ENCODE measurements at regions not wholly inside any gene's neighbourhood (a gene's known extent, or its start where the extent isn't known, plus 50 kb on each side); places are given as distances from the start of the nearest gene placed in this dataset.

DNA sequence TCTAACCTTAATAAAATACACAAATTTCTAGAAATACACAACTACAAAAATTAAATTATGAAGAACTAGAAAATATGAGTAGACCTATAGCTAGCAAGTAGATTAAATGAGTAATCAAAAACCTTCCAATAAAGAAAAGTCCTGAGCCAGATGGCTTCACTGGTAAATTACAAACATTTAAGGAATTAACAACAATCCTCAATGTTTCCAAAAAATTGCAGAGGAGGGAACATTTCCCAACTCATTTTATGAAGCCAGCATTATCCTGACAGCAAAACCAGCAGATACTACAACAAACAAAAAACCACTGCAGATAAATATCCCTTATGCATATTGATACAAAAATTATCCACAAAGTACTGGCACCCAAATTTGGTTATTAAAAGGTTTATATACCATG lies 230.9 kb downstream of the COG6 start:
- no peaks in the 10 kb centered on the region for H3K36me3 Mint-ChIP-seq (ENCODE audit: insufficient read depth)
- DNase-seq (ENCODE audit: low spot score in 2 of 2) (no peak), ATAC-seq (replicated peaks; ENCODE audit: extremely low read depth, poor library complexity, severe bottlenecking) (no peak)
- peaks cover 49% of the 10 kb centered on the region for H3K27me3 Mint-ChIP-seq
- no peak overlapping the region for H3K4me3 Mint-ChIP-seq
- no peaks in the 10 kb centered on the region for H3K4me1 Mint-ChIP-seq
- no peak overlapping the region for H3K27ac Mint-ChIP-seq (ENCODE audit: low read depth)
- peaks cover 17% of the 10 kb centered on the region for H3K9me3 Mint-ChIP-seq

DNA sequence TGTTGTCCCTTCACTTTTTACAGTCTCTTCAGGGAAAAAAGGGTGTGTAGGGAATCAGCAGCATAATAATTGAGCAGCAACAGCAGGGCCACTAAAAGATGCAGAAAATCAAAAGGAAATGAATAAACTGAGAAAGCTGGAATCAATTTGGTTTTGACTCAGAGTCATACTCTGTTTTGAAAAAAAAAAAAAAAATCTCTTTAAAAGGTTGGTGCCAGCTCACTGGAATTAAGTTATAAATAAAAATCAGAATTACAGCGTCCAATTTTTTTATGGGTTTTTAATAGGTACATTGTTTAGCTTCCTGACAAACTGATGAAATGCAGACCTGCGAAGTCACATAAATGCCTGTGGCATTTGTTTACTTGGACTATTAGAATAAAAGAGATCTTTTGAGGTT lies 231.9 kb downstream of the COG6 start:
- ATAC-seq (replicated peaks; ENCODE audit: extremely low read depth, poor library complexity, severe bottlenecking): no peak
- Mint-ChIP-seq H3K9me3 (peaks cover 12% of the 10 kb centered on the region), H3K4me3 (no peak overlapping the region), H3K4me1 (peaks cover under 1% of the 10 kb centered on the region), H3K36me3 (ENCODE audit: insufficient read depth) (no peaks in the 10 kb centered on the region), H3K27ac (ENCODE audit: low read depth) (no peak overlapping the region), H3K27me3 (peaks cover 43% of the 10 kb centered on the region)
- DNase-seq (ENCODE audit: low spot score in 2 of 2): no peak

DNA sequence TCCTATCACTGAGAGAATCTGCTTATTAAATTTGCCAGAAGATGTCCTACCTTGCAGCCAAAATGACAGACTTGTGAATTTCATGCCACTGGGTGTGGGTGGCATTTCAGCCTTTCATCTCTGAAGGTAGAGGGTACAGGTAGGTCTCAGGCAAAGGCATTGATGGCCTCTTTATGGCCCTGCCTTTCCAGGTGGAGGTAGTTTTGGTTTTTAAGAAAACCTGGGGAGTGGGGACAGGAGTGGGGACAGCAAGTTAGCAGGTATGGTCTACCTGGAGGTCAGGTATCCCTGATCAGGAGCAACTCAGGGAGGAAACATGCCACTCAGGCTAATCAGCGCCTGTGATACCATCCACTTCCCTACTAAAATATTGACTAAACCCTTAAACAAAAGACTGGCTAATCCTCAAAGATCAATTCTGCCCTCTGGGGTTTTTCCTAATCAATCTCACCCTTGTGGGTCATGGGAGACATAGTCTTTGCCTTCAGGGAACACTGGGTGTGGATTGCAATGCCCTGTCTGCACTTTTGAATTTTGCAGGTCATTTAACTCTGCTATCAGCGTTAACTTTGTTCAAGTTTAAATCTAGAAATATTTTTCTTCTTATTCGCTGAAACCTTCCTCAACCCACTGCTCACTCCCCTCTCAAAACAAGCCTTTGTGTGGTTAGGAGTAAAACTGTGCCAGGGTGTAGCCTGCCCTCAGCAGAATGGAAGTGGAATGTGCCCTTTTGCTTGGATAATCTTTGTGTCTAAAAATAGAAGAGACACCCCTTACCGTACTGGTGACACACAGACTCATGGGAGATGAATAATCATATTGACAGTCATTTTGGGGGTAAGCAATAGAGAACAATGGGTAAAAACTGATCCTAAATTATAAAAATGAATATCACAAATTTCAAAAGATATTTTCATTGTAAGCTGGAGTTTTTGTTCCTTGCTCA lies 233.7 kb downstream of the COG6 start:
- DNase-seq (ENCODE audit: low spot score in 2 of 2) (no peak), ATAC-seq (replicated peaks; ENCODE audit: extremely low read depth, poor library complexity, severe bottlenecking) (no peak)
- peaks cover 2% of the 10 kb centered on the region for H3K36me3 Mint-ChIP-seq (ENCODE audit: insufficient read depth)
- peaks cover 6% of the 10 kb centered on the region for H3K4me1 Mint-ChIP-seq
- H3K9me3 Mint-ChIP-seq: peaks cover 3% of the 10 kb centered on the region
- peaks cover 59% of the 10 kb centered on the region for H3K27me3 Mint-ChIP-seq
- no peak overlapping the region for H3K4me3 Mint-ChIP-seq
- no peak overlapping the region for H3K27ac Mint-ChIP-seq (ENCODE audit: low read depth)

DNA sequence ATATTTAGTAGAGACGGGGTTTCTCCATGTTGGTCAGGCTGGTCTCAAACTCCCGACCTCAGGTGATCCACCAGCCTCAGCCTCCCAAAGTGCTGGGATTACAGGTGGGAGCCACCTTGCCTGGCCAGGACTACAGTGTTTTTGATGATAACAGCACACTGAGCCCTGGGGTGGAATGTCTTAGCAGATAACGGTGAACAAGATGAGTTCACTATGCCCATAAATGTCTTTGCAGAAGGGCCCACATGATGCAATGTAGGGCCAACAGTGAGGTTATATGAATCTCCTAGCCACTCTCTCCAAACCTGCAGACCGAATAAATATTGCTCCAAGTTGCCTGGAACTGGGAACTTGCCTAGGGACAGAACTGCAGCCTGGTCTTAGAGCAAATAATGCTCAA lies 235.1 kb downstream of the COG6 start:
- ATAC-seq (replicated peaks; ENCODE audit: extremely low read depth, poor library complexity, severe bottlenecking) (no peak), DNase-seq (ENCODE audit: low spot score in 2 of 2) (no peak)
- H3K36me3 Mint-ChIP-seq (ENCODE audit: insufficient read depth): peaks cover 2% of the 10 kb centered on the region
- peaks cover 6% of the 10 kb centered on the region for H3K4me1 Mint-ChIP-seq
- peaks cover 68% of the 10 kb centered on the region for H3K27me3 Mint-ChIP-seq
- no peak overlapping the region for H3K4me3 Mint-ChIP-seq
- H3K9me3 Mint-ChIP-seq: no peaks in the 10 kb centered on the region
- H3K27ac Mint-ChIP-seq (ENCODE audit: low read depth): no peak overlapping the region

DNA sequence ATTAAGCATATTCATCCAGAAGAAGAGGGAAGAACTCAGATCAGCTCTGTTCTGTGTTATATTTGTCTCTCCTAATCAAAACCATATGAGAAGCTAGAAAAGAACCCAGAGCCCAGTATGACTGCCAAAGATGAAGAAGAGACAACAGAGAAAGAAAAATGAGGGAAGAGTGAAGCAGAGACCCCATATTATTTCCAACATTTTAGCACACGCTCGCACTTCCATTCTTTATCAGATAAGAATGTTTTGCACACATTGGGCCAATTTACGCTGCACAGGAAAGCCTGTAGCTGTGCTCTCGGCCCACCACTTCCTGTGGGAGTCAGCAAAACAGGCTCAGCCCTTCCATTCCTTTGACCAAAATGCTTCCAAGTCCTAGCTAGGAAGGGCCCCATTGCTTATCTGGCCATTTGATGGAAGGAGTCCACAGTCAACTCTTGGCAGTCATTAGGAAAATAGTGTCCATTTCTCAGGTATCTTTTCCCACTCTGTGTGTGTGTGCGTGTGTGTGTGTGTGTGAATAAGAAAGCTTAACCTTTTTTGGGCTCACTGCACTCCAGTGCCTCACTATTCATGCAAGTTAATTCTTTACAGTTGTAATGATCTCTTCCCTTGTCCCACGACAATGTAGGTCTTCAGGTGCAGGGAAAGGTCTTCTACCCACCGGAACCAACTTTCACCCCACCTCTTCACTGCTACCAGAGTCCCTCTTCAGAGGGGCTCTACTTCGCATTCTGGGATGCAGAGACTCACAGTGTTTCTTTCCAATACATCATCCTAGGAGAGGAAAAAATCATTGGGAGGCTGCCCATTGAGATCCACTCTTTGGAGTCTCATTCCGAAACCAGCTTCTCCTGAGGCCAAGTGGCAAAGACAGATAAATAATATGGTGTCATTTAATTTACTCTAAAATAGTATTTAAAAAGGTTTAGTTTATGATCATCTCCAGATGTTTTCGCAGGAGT lies 237.5 kb downstream of the COG6 start:
- Mint-ChIP-seq H3K27me3 (peaks cover 76% of the 10 kb centered on the region), H3K36me3 (ENCODE audit: insufficient read depth) (peaks cover 2% of the 10 kb centered on the region), H3K4me3 (no peak overlapping the region), H3K27ac (ENCODE audit: low read depth) (no peak overlapping the region), H3K9me3 (no peaks in the 10 kb centered on the region), H3K4me1 (peaks cover 6% of the 10 kb centered on the region)
- no peak for DNase-seq (ENCODE audit: low spot score in 2 of 2)
- no peak for ATAC-seq (replicated peaks; ENCODE audit: extremely low read depth, poor library complexity, severe bottlenecking)

DNA sequence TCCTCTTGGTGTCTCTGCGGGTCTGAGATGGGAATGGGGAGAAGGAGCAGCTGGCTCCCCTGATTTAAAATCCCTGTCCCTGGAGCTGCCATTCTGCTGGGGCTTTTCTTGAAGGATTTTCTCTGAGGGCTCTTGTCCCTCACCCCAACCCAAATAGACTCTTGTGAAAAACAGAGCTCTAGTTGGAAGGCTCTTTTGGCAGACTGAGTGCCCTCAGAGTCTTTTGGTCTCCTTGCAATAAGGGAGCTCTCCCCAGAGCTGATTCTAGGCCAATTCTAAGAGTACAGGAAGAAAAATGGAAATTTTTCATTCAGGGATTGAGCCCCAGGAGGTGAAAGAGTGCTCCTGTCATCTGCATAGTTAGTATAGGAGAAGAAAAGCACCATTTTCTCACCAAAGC lies 238.3 kb downstream of the COG6 start:
- no peaks in the 10 kb centered on the region for H3K9me3 Mint-ChIP-seq
- H3K27ac Mint-ChIP-seq (ENCODE audit: low read depth): no peak overlapping the region
- peaks cover 69% of the 10 kb centered on the region for H3K27me3 Mint-ChIP-seq
- ATAC-seq (replicated peaks; ENCODE audit: extremely low read depth, poor library complexity, severe bottlenecking) (no peak), DNase-seq (ENCODE audit: low spot score in 2 of 2) (no peak)
- no peak overlapping the region for H3K4me3 Mint-ChIP-seq
- H3K4me1 Mint-ChIP-seq: peaks cover 6% of the 10 kb centered on the region
- peaks cover 2% of the 10 kb centered on the region for H3K36me3 Mint-ChIP-seq (ENCODE audit: insufficient read depth)

DNA sequence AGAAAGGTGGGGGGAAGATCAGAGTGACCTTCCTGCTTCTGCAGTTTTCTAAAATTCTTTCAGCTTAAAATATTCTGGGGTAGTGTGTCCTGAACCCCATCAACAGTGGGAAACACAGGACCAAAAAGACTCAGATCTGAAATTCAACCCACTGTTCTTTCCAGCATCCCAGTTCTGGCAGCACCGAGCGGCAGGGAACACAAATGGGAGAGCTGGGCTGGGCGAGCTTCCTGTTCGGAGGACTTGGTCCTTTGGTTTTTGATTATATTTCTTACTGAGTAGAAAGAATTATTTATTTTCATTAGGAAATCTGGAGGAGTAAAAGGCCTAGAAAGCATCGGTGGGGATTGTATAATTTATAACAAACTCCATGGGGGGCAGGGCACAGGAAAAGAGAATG lies 239.1 kb downstream of the COG6 start:
- peaks cover 2% of the 10 kb centered on the region for H3K36me3 Mint-ChIP-seq (ENCODE audit: insufficient read depth)
- no peak overlapping the region for H3K27ac Mint-ChIP-seq (ENCODE audit: low read depth)
- H3K4me1 Mint-ChIP-seq: peaks cover 6% of the 10 kb centered on the region
- H3K9me3 Mint-ChIP-seq: no peaks in the 10 kb centered on the region
- no peak overlapping the region for H3K4me3 Mint-ChIP-seq
- ATAC-seq (replicated peaks; ENCODE audit: extremely low read depth, poor library complexity, severe bottlenecking): no peak
- no peak for DNase-seq (ENCODE audit: low spot score in 2 of 2)
- H3K27me3 Mint-ChIP-seq: peaks cover 66% of the 10 kb centered on the region

DNA sequence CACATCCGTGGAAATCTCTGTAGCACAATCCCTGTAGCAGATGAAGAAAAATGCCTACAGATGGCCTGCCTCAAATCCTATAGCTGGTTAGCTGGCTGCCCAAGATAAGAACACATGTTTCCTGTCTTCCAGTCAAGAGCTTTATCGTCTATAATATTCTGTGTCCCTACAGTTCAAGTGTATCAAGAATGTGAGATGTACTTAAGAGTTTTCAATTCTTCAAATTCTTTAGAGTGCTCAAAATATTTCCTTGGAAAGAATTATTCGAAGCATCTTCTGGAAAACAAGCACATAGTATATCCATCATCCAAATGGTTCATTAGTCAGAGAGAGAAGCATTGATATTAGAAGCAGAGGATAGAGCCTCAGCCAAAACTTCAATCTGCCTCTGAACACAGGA lies 239.8 kb downstream of the COG6 start:
- Mint-ChIP-seq H3K9me3 (no peaks in the 10 kb centered on the region), H3K27me3 (peaks cover 71% of the 10 kb centered on the region), H3K27ac (ENCODE audit: low read depth) (no peak overlapping the region), H3K4me1 (peaks cover 6% of the 10 kb centered on the region), H3K36me3 (ENCODE audit: insufficient read depth) (peaks cover 2% of the 10 kb centered on the region), H3K4me3 (no peak overlapping the region)
- DNase-seq (ENCODE audit: low spot score in 2 of 2) (no peak), ATAC-seq (replicated peaks; ENCODE audit: extremely low read depth, poor library complexity, severe bottlenecking) (no peak)

DNA sequence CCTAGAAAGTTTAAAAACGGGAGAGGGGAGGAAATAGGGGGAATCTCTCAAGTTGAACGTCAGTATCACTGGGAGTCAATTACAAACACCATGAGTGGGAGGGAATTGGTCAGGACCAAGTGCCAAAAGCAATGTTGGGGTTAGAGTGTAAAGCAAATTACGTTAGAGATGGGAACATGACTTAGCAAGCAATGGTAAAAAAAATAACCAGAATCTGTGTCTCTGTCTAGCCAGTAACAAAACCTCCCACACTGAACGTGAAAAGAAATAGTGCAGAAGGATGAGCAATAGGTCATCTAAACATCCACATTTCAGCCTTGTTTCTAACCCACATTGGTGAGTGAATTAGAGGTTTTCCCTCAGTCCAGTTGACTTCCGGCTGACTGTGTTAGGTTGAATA lies 242.2 kb downstream of the COG6 start:
- H3K4me1 Mint-ChIP-seq: peaks cover 3% of the 10 kb centered on the region
- no peak overlapping the region for H3K4me3 Mint-ChIP-seq
- no peak for DNase-seq (ENCODE audit: low spot score in 2 of 2)
- no peak overlapping the region for H3K27ac Mint-ChIP-seq (ENCODE audit: low read depth)
- peaks cover 2% of the 10 kb centered on the region for H3K36me3 Mint-ChIP-seq (ENCODE audit: insufficient read depth)
- no peak for ATAC-seq (replicated peaks; ENCODE audit: extremely low read depth, poor library complexity, severe bottlenecking)
- peaks cover 74% of the 10 kb centered on the region for H3K27me3 Mint-ChIP-seq
- no peaks in the 10 kb centered on the region for H3K9me3 Mint-ChIP-seq

DNA sequence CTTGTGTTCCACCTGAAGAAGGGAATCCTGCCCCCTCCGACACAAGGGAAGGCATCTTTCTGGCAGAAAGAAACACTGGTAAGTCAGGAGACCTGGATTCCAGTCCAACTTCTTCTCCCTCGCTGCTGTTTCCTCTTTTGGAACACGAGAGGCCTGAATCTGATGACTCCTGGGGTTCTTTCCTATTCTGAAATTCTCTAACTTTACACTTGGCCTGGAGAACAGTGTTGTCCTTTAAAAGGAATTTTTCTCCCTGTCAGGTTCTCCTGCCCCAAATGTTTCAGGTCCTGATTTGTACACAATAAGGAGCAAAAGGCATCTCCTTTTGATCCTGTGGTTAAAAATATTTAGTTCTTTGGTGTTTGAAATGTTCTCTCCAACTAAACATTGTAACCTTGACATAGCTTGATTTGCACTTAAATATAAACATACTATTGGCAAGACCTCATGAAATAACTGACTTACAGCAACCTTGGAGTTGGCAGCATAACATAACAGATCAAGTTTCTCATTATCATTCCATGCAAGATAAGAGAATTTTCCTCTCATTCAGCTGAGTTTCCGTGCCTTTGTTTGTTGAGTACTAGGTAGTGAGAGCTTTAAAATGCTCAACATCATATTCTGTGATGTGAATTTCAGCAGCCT lies 244.8 kb downstream of the COG6 start:
- ATAC-seq (replicated peaks; ENCODE audit: extremely low read depth, poor library complexity, severe bottlenecking) (no peak), DNase-seq (ENCODE audit: low spot score in 2 of 2) (no peak)
- H3K9me3 Mint-ChIP-seq: no peaks in the 10 kb centered on the region
- peaks cover 50% of the 10 kb centered on the region for H3K27me3 Mint-ChIP-seq
- no peaks in the 10 kb centered on the region for H3K36me3 Mint-ChIP-seq (ENCODE audit: insufficient read depth)
- no peak overlapping the region for H3K4me3 Mint-ChIP-seq
- no peaks in the 10 kb centered on the region for H3K4me1 Mint-ChIP-seq
- H3K27ac Mint-ChIP-seq (ENCODE audit: low read depth): no peak overlapping the region

DNA sequence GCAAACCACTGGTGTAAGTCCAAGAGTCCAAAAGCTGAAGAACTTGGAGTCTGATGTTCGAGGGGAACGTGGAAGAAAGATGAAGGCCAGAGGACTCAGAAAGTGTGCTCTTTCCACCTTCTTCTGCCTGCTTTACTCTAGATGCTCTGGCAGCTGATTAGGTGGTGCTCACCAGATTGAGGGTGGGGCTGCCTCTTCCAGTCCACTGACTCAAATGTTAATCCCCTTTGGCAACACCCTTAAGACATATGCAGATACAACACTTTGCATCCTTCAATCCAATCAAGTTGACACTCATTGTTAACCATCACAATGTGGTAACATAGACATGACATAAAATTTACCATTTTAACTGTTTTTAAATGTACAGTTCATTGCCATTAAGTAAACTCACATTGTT lies 249.5 kb downstream of the COG6 start:
- Mint-ChIP-seq H3K4me3 (no peak overlapping the region), H3K4me1 (no peaks in the 10 kb centered on the region), H3K27me3 (peaks cover 21% of the 10 kb centered on the region), H3K27ac (ENCODE audit: low read depth) (no peak overlapping the region), H3K9me3 (no peaks in the 10 kb centered on the region), H3K36me3 (ENCODE audit: insufficient read depth) (no peaks in the 10 kb centered on the region)
- DNase-seq (ENCODE audit: low spot score in 2 of 2) (no peak), ATAC-seq (replicated peaks; ENCODE audit: extremely low read depth, poor library complexity, severe bottlenecking) (no peak)

DNA sequence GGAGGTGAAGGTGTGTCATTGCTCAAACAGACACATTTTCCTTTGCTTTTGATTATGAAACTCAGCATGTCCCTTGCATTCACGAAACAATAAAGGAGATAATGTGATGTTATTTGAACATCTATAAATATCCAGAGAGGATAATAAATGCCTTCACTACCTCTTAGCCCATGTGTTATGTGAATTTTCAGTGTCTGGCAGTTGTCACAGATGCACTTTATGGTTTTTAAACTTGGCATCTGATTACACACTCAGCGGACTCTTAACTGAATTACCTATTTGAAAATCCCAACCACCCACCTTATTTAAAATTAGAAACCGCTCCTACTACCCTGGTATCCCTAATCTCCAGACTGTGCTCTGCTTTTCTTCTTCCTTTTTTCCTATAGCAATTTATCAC lies 254.2 kb downstream of the COG6 start:
- DNase-seq (ENCODE audit: low spot score in 2 of 2): no peak
- Mint-ChIP-seq H3K4me1 (no peaks in the 10 kb centered on the region), H3K36me3 (ENCODE audit: insufficient read depth) (no peaks in the 10 kb centered on the region), H3K27me3 (peaks cover 15% of the 10 kb centered on the region), H3K9me3 (no peaks in the 10 kb centered on the region), H3K4me3 (no peak overlapping the region), H3K27ac (ENCODE audit: low read depth) (no peak overlapping the region)
- no peak for ATAC-seq (replicated peaks; ENCODE audit: extremely low read depth, poor library complexity, severe bottlenecking)

Data from central memory CD8-positive, alpha-beta T cell (primary cell).